Aorta (tissue), 5 donors: ENCODE measurements at regions not wholly inside any gene's neighbourhood (a gene's known extent, or its start where the extent isn't known, plus 50 kb on each side); places are given as distances from the start of the nearest gene placed in this dataset.
A peak's percentile ranks its signal among the peaks of the same experiment; 100 is the strongest.

Source experiments
- ATAC-seq: fragments of 200-7000 bp; cut with Tn5 transposase; one replicate; pipeline ENCODE4 v1.9.1; 2022; ENCODE audit warnings: moderate library complexity; ENCODE audit not compliant: low FRiP score
- DNase-seq, 2 donors: peaks; one replicate each; pipeline ENCODE4 v3.0.0-alpha.2; 2020
- H3K27ac ChIP-seq, 2 donors: one replicate each; pipeline ENCODE4 v1.5.1; 2013; ENCODE audit warnings: low read length in 2 of 2, mild to moderate bottlenecking in 2 of 2, moderate library complexity in 2 of 2, control low read depth in 1 of 2, inconsistent platforms in 1 of 2, low read depth in 1 of 2
- H3K27me3 ChIP-seq, 2 donors: one replicate each; pipeline ENCODE4 v1.6.1; 2013; ENCODE audit warnings: control low read depth in 1 of 2, low read length in 1 of 2, mild to moderate bottlenecking in 1 of 2, moderate library complexity in 1 of 2; ENCODE audit not compliant: insufficient read depth in 2 of 2, control insufficient read depth in 1 of 2
- H3K36me3 ChIP-seq, 2 donors: one replicate each; pipeline ENCODE4 v1.6.1; 2013; ENCODE audit warnings: control low read depth in 1 of 2, low read length in 1 of 2, mild to moderate bottlenecking in 1 of 2; ENCODE audit not compliant: insufficient read depth in 2 of 2, control insufficient read depth in 1 of 2
- H3K4me1 ChIP-seq, 2 donors: one replicate each; pipeline ENCODE4 v1.6.1; 2013; ENCODE audit warnings: low read length in 2 of 2, control low read depth in 1 of 2, mild to moderate bottlenecking in 1 of 2, moderate library complexity in 1 of 2; ENCODE audit not compliant: insufficient read depth in 2 of 2, control insufficient read depth in 1 of 2
- H3K4me3 ChIP-seq, 2 donors: one replicate each; pipeline ENCODE4 v1.5.1; 2013; ENCODE audit warnings: low read length in 2 of 2, control low read depth in 1 of 2, mild to moderate bottlenecking in 1 of 2
- H3K9me3 ChIP-seq: one replicate; pipeline ENCODE4 v1.6.1; 2013; ENCODE audit warnings: mild to moderate bottlenecking, low read length; ENCODE audit not compliant: control insufficient read depth
- WGBS, 2 donors: extraction: QIAGEN DNeasy Blood & Tissue Kit; methylation state at CpG; one replicate each; pipeline ENCODE4 v1.1.7; 2013; 5-methylcytosine and 5-hydroxymethylcytosine counted together
- intact Hi-C, 2 donors: fragments of 100-400 bp; cut with DNase I; formaldehyde crosslinking; loops; one replicate each; pipeline versions ENCODE4 v1.14.2 to v1.15.0; 2022
- donor health status: healthy with polysubstance abuse.
- donor health status: Bipolar disorder and iron deficiency.
- donor health status: DM: no; HTN: no; CAD: no.
- donor health status: DM: no; HTN: no; CAD: no.
- donor health status: DM: yes; HTN: yes; CAD: no.

DNA sequence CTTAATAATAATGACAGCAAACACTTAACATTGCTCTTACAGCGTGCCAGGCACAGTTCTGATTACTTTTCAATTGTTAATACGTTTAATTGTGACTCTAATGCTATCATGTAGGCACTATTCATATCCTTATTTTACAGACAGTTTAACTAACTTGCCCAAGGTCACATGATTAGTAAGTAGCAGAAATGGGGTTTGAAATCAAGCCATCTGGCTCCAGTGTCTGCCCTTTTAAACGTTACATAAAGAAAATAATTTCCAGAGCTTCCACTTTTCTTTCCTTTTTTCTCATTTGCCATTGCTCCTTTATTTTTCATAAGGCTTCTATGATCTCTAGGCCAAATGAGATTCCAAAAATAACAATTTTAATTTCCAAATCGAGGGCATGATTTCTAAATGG, 50.6 kb upstream of the IKZF2 start:
- no peaks in the 10 kb centered on the region for H3K27me3 ChIP-seq
- intact Hi-C loops, result loop anchor here in 1 of 2 donors (10.0 kb wide), 1 partner anchor 47 kb away; the partner anchor contains the start of gene IKZF2
- H3K36me3 ChIP-seq, result no peaks in the 10 kb centered on the region
- H3K4me3 ChIP-seq, result no peak overlapping the region
- H3K9me3 ChIP-seq, result no peaks in the 10 kb centered on the region
- no peak overlapping the region for H3K27ac ChIP-seq
- no peak for DNase-seq
- peaks cover 0 to 7% of the 10 kb centered on the region in 2 donors for H3K4me1 ChIP-seq
- ATAC-seq, result no peak
- 21 to 23% methylated on average over 4 of the region's 4 CpGs for WGBS, 2 donors

- Histone ChIP-seq H3K4me3 (no peak overlapping the region), H3K9me3 (no peaks in the 10 kb centered on the region), H3K36me3 (no peaks in the 10 kb centered on the region), H3K27ac (no peak overlapping the region), H3K27me3 (no peaks in the 10 kb centered on the region), H3K4me1 (peaks cover 0 to 4% of the 10 kb centered on the region in 2 donors)
- intact Hi-C loops, result loop anchor here in 1 of 2 donors (10.0 kb wide), 1 partner anchor 51 kb away; the partner anchor contains the start of gene IKZF2
- ATAC-seq (no peak), DNase-seq (no peak)
- WGBS, 2 donors, result 93% methylated on average over 1 of the region's 1 CpG
Measured at GRCh38 chr2:213205944-213206343, 54.5 kb upstream of the IKZF2 start.

- H3K4me1 ChIP-seq, result peaks cover 2 to 3% of the 10 kb centered on the region in 2 donors
- ATAC-seq (no peak), DNase-seq (peak in 1 of 2 donors; percentile 51)
- intact Hi-C loops, result loop anchor here in 1 of 2 donors (5.0 kb wide), 1 partner anchor 51 kb away; no protein-coding TSS in a partner anchor
- no peaks in the 10 kb centered on the region for H3K27me3 ChIP-seq
- H3K27ac ChIP-seq, result peak overlapping the region in 1 of 2 donors; percentile 32
- H3K4me3 ChIP-seq, result no peak overlapping the region
- WGBS, 2 donors, result 28 to 33% methylated on average over 6 of the region's 6 CpGs
- peaks cover 1% of the 10 kb centered on the region for H3K9me3 ChIP-seq
- H3K36me3 ChIP-seq, result no peaks in the 10 kb centered on the region
Measured at GRCh38 chr2:213213186-213213585, 61.8 kb upstream of the IKZF2 start.

DNA sequence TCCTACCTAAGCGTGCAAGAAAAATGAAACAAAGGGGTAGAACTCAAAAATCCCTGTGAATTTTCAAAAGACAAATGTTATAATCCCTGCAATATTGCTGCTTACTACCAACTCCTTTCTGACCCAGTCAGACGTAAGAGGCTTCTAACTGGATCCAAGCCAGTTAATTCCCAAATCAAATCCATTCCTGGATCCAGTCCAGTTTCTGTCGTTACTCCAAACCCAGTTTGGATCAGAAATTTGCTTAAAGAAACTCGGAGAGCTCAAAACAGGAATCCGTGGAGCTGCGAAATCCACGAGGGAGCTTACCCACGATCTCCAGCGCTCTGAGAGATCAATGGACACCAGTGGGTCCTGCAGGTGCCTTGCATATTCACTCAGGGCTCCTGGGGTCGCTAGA, 62.8 kb upstream of the IKZF2 start:
- WGBS, 2 donors, result 73 to 74% methylated on average over 10 of the region's 10 CpGs
- Histone ChIP-seq H3K27me3 (no peaks in the 10 kb centered on the region), H3K36me3 (no peaks in the 10 kb centered on the region), H3K27ac (no peak overlapping the region), H3K9me3 (peaks cover 1% of the 10 kb centered on the region), H3K4me3 (no peak overlapping the region), H3K4me1 (peaks cover 2 to 3% of the 10 kb centered on the region in 2 donors)
- intact Hi-C loops, result loop anchor here in 1 of 2 donors (5.0 kb wide), 1 partner anchor 52 kb away; no protein-coding TSS in a partner anchor
- ATAC-seq (no peak), DNase-seq (no peak)

DNA sequence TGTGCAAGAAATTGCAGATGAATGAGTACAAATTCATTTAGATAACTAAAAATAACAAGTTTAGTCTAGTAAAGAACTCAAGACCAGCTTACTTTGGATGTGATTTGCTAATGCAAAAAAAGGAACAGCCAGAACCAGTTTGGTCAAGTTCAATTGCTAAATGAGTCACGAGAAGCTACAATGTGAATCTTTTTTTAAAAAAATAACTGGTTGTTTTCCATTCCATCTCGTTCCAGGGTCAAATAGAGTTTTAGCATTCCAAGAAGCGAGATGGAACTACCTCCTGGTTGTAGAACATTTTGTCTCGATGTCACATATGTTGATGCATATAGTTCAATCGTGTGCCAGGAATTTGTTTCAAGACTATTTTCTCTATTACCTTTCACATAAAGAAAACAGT, 65.0 kb upstream of the IKZF2 start:
- DNase-seq (no peak), ATAC-seq (no peak)
- Histone ChIP-seq H3K36me3 (no peaks in the 10 kb centered on the region), H3K4me3 (no peak overlapping the region), H3K27ac (no peak overlapping the region), H3K4me1 (peaks cover 2 to 3% of the 10 kb centered on the region in 2 donors), H3K27me3 (no peaks in the 10 kb centered on the region), H3K9me3 (peaks cover 1% of the 10 kb centered on the region)
- intact Hi-C loops, result no loop called here
- 7% methylated on average over 5 of the region's 5 CpGs for WGBS, 2 donors

- WGBS, 2 donors, result 98 to 99% methylated on average over 1 of the region's 1 CpG
- H3K4me1 ChIP-seq, result no peaks in the 10 kb centered on the region
- DNase-seq, result no peak
- intact Hi-C loops, result no loop called here
- H3K4me3 ChIP-seq, result no peak overlapping the region
- peaks cover 1% of the 10 kb centered on the region for H3K9me3 ChIP-seq
- no peaks in the 10 kb centered on the region for H3K27me3 ChIP-seq
- H3K27ac ChIP-seq, result no peak overlapping the region
- ATAC-seq, result no peak
- no peaks in the 10 kb centered on the region for H3K36me3 ChIP-seq
Measured at GRCh38 chr2:213219816-213220215, 64.4 kb upstream of the SPAG16 start.

- Histone ChIP-seq H3K9me3 (peaks cover 1% of the 10 kb centered on the region), H3K27ac (no peak overlapping the region), H3K27me3 (no peaks in the 10 kb centered on the region), H3K4me1 (no peaks in the 10 kb centered on the region), H3K4me3 (no peak overlapping the region), H3K36me3 (no peaks in the 10 kb centered on the region)
- WGBS, 2 donors, result 90 to 94% methylated on average over 3 of the region's 3 CpGs
- DNase-seq (no peak), ATAC-seq (no peak)
- intact Hi-C loops, result no loop called here
Measured at GRCh38 chr2:213220967-213221603, 63.2 kb upstream of the SPAG16 start.

DNA sequence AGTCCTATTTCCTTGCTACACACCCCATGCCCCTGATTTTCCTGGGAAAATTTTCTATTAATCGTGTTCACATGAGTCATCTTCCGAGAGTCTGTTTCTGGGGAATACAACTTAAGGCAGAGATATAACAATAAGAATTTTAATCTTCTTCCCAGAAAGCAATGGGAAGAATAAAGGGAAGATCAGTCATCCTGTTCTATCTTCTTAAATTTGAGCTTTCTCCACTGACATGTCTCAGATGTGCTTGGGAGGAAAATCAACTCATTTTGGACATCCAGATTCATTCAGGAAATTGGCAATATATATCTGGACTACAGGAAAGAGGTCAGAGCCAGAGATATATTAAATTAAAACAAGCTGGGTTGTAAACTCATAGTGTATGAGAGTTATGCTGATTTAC, 62.3 kb upstream of the SPAG16 start:
- intact Hi-C loops, result no loop called here
- ATAC-seq (no peak), DNase-seq (no peak)
- no peaks in the 10 kb centered on the region for H3K36me3 ChIP-seq
- H3K27me3 ChIP-seq, result no peaks in the 10 kb centered on the region
- no peak overlapping the region for H3K4me3 ChIP-seq
- H3K9me3 ChIP-seq, result peaks cover 1% of the 10 kb centered on the region
- WGBS, 2 donors, result 82 to 87% methylated on average over 2 of the region's 2 CpGs
- no peaks in the 10 kb centered on the region for H3K4me1 ChIP-seq
- H3K27ac ChIP-seq, result no peak overlapping the region

DNA sequence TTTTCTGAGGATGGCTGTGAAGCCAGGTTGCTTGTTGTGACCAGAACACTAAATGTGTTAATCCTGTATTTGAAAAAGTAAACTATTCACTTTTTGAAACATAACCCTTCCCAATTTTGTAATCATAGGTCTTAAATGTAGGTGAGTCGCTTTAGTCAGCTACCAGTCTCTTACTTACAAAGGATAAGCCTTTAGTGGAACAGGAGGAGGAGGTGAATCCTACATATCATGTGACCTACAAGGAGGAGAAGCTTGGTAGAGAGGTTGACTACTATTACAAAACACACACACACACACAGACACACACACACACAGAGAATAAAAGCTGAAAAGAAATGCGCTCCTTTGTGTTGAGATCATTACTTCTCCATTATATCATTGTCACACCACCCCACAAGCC, 59.9 kb upstream of the SPAG16 start:
- Histone ChIP-seq H3K4me1 (no peaks in the 10 kb centered on the region), H3K27ac (no peak overlapping the region), H3K9me3 (no peaks in the 10 kb centered on the region), H3K4me3 (no peak overlapping the region), H3K27me3 (no peaks in the 10 kb centered on the region), H3K36me3 (no peaks in the 10 kb centered on the region)
- DNase-seq (no peak), ATAC-seq (no peak)
- intact Hi-C loops, result no loop called here
- 74 to 94% methylated on average over 2 of the region's 2 CpGs for WGBS, 2 donors
